WERI-Rb-1 (cell line): ENCODE measurements at regions not wholly inside any gene's neighbourhood (a gene's known extent, or its start where the extent isn't known, plus 50 kb on each side); places are given as distances from the start of the nearest gene placed in this dataset.

ENCODE experiments used
- DNase-seq: peaks from one replicate; pipeline ENCODE4 v3.0.0-alpha.2; 2020
- H3K27ac ChIP-seq: fragments of 250-450 bp; sonication (Bioruptor Pico); 2 replicates; pipeline ENCODE4 v1.5.1; 2020; ENCODE audit warnings: mild to moderate bottlenecking, moderate library complexity
- H3K27me3 ChIP-seq: fragments of 250-450 bp; sonication (Bioruptor Pico); 2 replicates; pipeline ENCODE4 v1.5.1; 2021; ENCODE audit warnings: mild to moderate bottlenecking, low read depth, moderate library complexity; ENCODE audit not compliant: insufficient read depth, severe bottlenecking
- H3K36me3 ChIP-seq: fragments of 250-450 bp; sonication (Bioruptor Pico); 2 replicates; pipeline ENCODE4 v1.5.1; 2020; ENCODE audit warnings: mild to moderate bottlenecking, moderate library complexity
- H3K4me3 ChIP-seq: 2 replicates; pipeline ENCODE4 v1.5.1; 2011; ENCODE audit warnings: low read depth, mild to moderate bottlenecking, control low read depth, low read length
- H3K9me3 ChIP-seq: fragments of 250-450 bp; sonication (Bioruptor Pico); 2 replicates; pipeline ENCODE4 v1.5.1; 2021; ENCODE audit warnings: mild to moderate bottlenecking, moderate library complexity; ENCODE audit not compliant: severe bottlenecking
- TF ChIP-seq, protein P1 (sequence below): IDR thresholded peaks from 2 replicates; pipeline ENCODE4 v1.5.1; 2011; ENCODE audit warnings: low read depth, mild to moderate bottlenecking, control low read depth, inconsistent platforms, low read length

GRCh38 chr11:103596315-103596714, 440.1 kb upstream of the DDI1 start:
- no peaks in the 10 kb centered on the region for H3K36me3 ChIP-seq
- no peaks in the 10 kb centered on the region for H3K9me3 ChIP-seq
- TF ChIP-seq, protein P1, sequence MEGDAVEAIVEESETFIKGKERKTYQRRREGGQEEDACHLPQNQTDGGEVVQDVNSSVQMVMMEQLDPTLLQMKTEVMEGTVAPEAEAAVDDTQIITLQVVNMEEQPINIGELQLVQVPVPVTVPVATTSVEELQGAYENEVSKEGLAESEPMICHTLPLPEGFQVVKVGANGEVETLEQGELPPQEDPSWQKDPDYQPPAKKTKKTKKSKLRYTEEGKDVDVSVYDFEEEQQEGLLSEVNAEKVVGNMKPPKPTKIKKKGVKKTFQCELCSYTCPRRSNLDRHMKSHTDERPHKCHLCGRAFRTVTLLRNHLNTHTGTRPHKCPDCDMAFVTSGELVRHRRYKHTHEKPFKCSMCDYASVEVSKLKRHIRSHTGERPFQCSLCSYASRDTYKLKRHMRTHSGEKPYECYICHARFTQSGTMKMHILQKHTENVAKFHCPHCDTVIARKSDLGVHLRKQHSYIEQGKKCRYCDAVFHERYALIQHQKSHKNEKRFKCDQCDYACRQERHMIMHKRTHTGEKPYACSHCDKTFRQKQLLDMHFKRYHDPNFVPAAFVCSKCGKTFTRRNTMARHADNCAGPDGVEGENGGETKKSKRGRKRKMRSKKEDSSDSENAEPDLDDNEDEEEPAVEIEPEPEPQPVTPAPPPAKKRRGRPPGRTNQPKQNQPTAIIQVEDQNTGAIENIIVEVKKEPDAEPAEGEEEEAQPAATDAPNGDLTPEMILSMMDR: no peak
- DNase-seq: no peak
- H3K27ac ChIP-seq: no peak overlapping the region
- no peaks in the 10 kb centered on the region for H3K27me3 ChIP-seq
- no peak overlapping the region for H3K4me3 ChIP-seq

DNA sequence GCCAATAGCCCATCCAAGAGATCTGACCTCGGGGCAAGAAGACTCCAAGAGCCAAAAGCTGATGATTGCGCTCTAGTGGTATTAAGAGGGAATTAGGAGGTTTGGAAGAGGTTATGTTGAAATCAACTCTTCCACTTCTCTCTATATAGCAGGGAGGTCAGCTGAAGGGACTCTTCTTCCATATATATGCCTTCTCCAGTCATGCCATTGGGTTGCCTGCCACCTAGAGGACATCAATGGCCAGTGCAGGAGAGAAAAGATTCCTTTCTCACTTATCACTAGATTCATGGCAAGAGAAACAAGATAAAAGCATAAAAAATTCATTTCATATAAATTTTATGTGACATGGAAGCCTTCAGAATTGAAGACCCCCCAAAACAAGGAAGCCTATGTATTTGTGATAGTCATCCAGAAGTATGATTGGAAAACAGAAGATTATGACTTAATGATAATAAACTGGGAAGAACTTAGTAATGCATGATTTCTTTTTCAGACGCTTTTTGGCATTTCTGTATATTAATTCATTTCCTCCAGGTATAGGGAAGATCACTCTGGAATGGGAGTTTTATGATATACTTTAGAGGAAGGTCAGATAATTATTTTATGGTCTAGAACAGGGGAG, 435.1 kb upstream of the DDI1 start:
- H3K9me3 ChIP-seq: no peaks in the 10 kb centered on the region
- H3K27me3 ChIP-seq: no peaks in the 10 kb centered on the region
- no peak overlapping the region for H3K27ac ChIP-seq
- no peak overlapping the region for H3K4me3 ChIP-seq
- no peaks in the 10 kb centered on the region for H3K36me3 ChIP-seq
- DNase-seq: peak; percentile 66
- TF ChIP-seq, protein P1: peak; percentile 74

DNA sequence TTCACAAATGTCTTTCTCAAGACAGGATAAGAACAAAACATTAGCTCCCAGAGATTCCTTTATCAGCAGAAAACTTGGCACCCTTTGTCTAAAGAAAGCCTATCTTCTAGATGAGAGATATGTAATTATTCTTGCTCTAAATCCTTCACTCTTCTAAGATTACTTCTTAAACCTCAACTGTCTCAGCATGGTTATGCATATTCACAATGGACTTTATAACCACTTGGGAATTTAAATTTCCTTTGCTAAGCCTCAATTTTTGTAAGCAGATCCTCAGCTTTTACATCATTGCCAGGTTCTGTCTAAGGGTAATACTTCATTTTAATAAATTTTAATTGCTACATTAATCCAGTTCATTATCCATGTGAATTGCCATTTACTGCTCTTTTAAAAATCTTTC, 433.6 kb upstream of the DDI1 start:
- Histone ChIP-seq H3K9me3 (no peaks in the 10 kb centered on the region), H3K27me3 (no peaks in the 10 kb centered on the region), H3K27ac (peak overlapping the region; percentile 36; the same call in 1 of the 2 replicates), H3K36me3 (no peaks in the 10 kb centered on the region), H3K4me3 (no peak overlapping the region)
- no peak for DNase-seq
- TF ChIP-seq, protein P1: no peak

GRCh38 chr11:103604310-103604709, 432.1 kb upstream of the DDI1 start:
- Histone ChIP-seq H3K9me3 (peaks cover 6% of the 10 kb centered on the region), H3K4me3 (no peak overlapping the region), H3K27me3 (no peaks in the 10 kb centered on the region), H3K36me3 (no peaks in the 10 kb centered on the region), H3K27ac (no peak overlapping the region)
- TF ChIP-seq, protein P1: no peak
- no peak for DNase-seq

DNA sequence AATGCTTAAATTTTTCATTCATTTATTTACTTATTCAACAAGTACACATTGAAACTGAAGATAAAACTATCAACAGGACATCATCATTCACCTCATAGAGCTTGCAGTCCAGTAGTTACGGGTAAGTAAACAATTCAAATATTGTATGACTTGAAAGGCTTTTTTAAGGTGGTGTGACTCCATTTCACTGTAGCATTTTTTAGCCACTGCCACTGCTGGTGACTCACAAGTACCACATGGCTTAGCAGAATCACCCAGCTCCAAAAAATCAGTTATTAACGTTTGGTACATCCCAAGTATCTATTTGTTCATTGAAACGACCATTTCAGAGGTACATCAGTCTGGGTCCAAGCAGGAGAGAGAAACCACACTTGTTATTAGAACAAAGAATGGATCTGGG, 427.9 kb upstream of the DDI1 start:
- no peak for DNase-seq
- TF ChIP-seq, protein P1: no peak
- H3K4me3 ChIP-seq: no peak overlapping the region
- peaks cover 12% of the 10 kb centered on the region for H3K9me3 ChIP-seq
- peak overlapping the region; percentile 64 for H3K27ac ChIP-seq
- H3K27me3 ChIP-seq: no peaks in the 10 kb centered on the region
- no peaks in the 10 kb centered on the region for H3K36me3 ChIP-seq
